ENCODE measurements at regions not wholly inside any gene's neighbourhood (a gene's known extent, or its start where the extent isn't known, plus 50 kb on each side); places are given as distances from the start of the nearest gene placed in this dataset.

DNA sequence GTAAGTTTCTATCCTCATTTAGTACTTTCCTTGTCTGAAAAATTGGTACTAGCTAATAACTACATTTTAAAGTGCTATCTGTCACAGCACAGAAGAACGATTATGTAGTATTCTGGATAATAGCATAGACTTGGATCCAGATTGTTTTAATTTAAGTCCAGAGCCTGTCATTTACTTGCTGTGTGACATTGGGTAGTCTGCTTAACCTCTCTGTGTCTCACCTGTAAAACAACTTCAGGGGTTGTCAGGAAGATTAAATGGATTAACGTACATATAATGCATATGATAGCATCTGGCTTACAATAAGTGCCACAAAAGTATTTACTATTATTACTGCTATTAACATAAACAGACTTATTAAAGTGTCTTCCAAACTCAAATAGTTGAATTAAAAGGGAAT, 1221.4 kb downstream of the GATA3 start:
- TF ChIP-seq, protein P1, sequence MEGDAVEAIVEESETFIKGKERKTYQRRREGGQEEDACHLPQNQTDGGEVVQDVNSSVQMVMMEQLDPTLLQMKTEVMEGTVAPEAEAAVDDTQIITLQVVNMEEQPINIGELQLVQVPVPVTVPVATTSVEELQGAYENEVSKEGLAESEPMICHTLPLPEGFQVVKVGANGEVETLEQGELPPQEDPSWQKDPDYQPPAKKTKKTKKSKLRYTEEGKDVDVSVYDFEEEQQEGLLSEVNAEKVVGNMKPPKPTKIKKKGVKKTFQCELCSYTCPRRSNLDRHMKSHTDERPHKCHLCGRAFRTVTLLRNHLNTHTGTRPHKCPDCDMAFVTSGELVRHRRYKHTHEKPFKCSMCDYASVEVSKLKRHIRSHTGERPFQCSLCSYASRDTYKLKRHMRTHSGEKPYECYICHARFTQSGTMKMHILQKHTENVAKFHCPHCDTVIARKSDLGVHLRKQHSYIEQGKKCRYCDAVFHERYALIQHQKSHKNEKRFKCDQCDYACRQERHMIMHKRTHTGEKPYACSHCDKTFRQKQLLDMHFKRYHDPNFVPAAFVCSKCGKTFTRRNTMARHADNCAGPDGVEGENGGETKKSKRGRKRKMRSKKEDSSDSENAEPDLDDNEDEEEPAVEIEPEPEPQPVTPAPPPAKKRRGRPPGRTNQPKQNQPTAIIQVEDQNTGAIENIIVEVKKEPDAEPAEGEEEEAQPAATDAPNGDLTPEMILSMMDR (conservative IDR thresholded peaks at IDR 0.05) = no peak
- no peak for TF ChIP-seq EZH2 (IDR thresholded peaks at IDR 0.05; ENCODE audit: low read depth)
